ENCODE measurements at regions not wholly inside any gene's neighbourhood (a gene's known extent, or its start where the extent isn't known, plus 50 kb on each side); places are given as distances from the start of the nearest gene placed in this dataset.

GRCh38 chr5:7321724-7322123, 74.2 kb upstream of the ADCY2 start:
- TF ChIP-seq BHLHE40 (IDR thresholded peaks at IDR 0.05; ENCODE audit: borderline replicate concordance) (no peak), LEF1 (IDR thresholded peaks at IDR 0.05; ENCODE audit: borderline replicate concordance) (no peak)

Measured in HEK293T (cell line).